ENCODE measurements at regions not wholly inside any gene's neighbourhood (a gene's known extent, or its start where the extent isn't known, plus 50 kb on each side); places are given as distances from the start of the nearest gene placed in this dataset.

DNA sequence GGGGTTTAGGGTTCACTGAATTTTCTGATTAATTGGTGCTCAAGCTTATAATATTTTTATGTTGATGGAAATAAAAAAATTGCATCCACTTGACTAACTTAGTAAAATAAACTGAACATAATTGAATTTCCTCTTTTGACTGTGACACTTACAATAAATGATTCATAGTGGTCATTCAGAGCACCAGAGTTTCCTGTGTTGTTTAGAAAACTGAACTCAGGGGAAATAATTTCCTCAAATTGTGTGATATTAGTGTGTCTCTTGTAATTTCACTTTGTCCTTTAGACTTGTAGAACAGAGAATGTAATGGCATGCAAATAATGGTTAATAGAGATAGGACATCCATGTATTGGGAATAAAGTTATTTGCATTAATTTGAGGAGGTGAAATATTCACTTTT, 319.7 kb upstream of the MAN1A1 start:
- DNase-seq (ENCODE audit: extremely low read depth in 1 of 4, low spot score in 3 of 4) (no peak), ATAC-seq (no peak), FAIRE-seq (no peak)
- H3K9me1 ChIP-seq (ENCODE audit: control insufficient read depth, insufficient read depth, low read length): no peaks in the 10 kb centered on the region
- intact Hi-C loops (cut with micrococcal nuclease): no loop called here
- H3K27ac ChIP-seq (ENCODE audit: extremely low read depth, low read depth, low read length): no peak overlapping the region
- ChIA-PET CTCF (ENCODE audit: low intra/inter-chr PET ratio) (no interaction called here), POLR2A (no interaction called here)
- H3K9me3 ChIP-seq (replicated peaks; ENCODE audit: control insufficient read depth, insufficient read depth, low read depth, low read length): no peaks in the 10 kb centered on the region
- H3K4me3 ChIP-seq: no peak overlapping the region
- no peaks in the 10 kb centered on the region for H4K20me1 ChIP-seq (replicated peaks; ENCODE audit: control insufficient read depth, insufficient read depth, low read length)
- no peak overlapping the region for H2AFZ ChIP-seq (ENCODE audit: low read depth, low read length)
- no peak overlapping the region for H3K9ac ChIP-seq (ENCODE audit: insufficient read depth in 1 of 2, low read depth in 2 of 2, low read length in 2 of 2)
- H3K36me3 ChIP-seq (ENCODE audit: control insufficient read depth, insufficient read depth, low read length): no peaks in the 10 kb centered on the region
- H3K4me2 ChIP-seq (ENCODE audit: insufficient read depth, low read length): no peak overlapping the region
- no peaks in the 10 kb centered on the region for H3K4me1 ChIP-seq (replicated peaks in 1 of 2; ENCODE audit: control insufficient read depth in 2 of 2, insufficient read depth in 2 of 2, low read length in 2 of 2)
- no peaks in the 10 kb centered on the region for H3K79me2 ChIP-seq (ENCODE audit: control insufficient read depth, insufficient read depth, low read length)
- in situ Hi-C loops (cut with MboI): no loop called here
- TF ChIP-seq ZNF263 (CRISPR knock-in tag; IDR thresholded peaks at IDR 0.05; ENCODE audit: borderline replicate concordance): no peak
- TF ChIP-seq GTF2F1 (IDR thresholded peaks at IDR 0.05; ENCODE audit: low read depth, low read length): no peak
- no peak for TF ChIP-seq ZNF780A (CRISPR knock-in tag; IDR thresholded peaks at IDR 0.05)
- TF ChIP-seq FOXJ2 (tag; IDR thresholded peaks at IDR 0.05): no peak
- TF ChIP-seq MYBL2 (IDR thresholded peaks at IDR 0.05; ENCODE audit: low read depth): no peak
- TF ChIP-seq MYBL2 (CRISPR knock-in tag; IDR thresholded peaks at IDR 0.05; ENCODE audit: borderline replicate concordance): no peak
- TF ChIP-seq RFX1 (IDR thresholded peaks at IDR 0.05): no peak
- TF ChIP-seq POLR2G (IDR thresholded peaks at IDR 0.05; ENCODE audit: low read depth, low read length): no peak
- no peak for TF ChIP-seq TGIF2 (CRISPR knock-in tag; IDR thresholded peaks at IDR 0.05)
- no peak for TF ChIP-seq KDM5B (IDR thresholded peaks at IDR 0.05; ENCODE audit: insufficient replicate concordance, low read depth, low read length)
- no TSS peak for BruUV-seq (replicated peaks)
- H3K27me3 ChIP-seq (ENCODE audit: control insufficient read depth in 2 of 2, insufficient read depth in 2 of 2, low read length in 2 of 2): no peaks in the 10 kb centered on the region
